Brain microvascular endothelial cell (primary cell): ENCODE measurements at regions not wholly inside any gene's neighbourhood (a gene's known extent, or its start where the extent isn't known, plus 50 kb on each side); places are given as distances from the start of the nearest gene placed in this dataset.

Experiments used
- DNase-seq: peaks from one replicate; pipeline ENCODE4 v3.0.0-alpha.2; 2020
- H3K27ac ChIP-seq: fragments of 250-450 bp; sonication (Bioruptor Pico); 2 replicates; pipeline ENCODE4 v1.5.1; 2020; ENCODE audit warnings: mild to moderate bottlenecking, moderate library complexity
- H3K27me3 ChIP-seq: fragments of 250-450 bp; sonication (Bioruptor Pico); replicated peaks from 2 replicates; pipeline ENCODE4 v1.5.1; 2020; ENCODE audit warnings: mild to moderate bottlenecking
- H3K36me3 ChIP-seq: fragments of 250-450 bp; sonication (Bioruptor Pico); replicated peaks from 2 replicates; pipeline ENCODE4 v1.5.1; 2020; ENCODE audit warnings: mild to moderate bottlenecking
- H3K4me3 ChIP-seq: 2 replicates; pipeline ENCODE4 v1.5.1; 2011; ENCODE audit warnings: low read depth, mild to moderate bottlenecking, control low read depth, low read length, moderate library complexity
- CTCF ChIP-seq: IDR thresholded peaks from 2 replicates; pipeline ENCODE4 v1.5.1; 2011; ENCODE audit warnings: low read depth, mild to moderate bottlenecking, moderate library complexity, low read length, control low read depth, inconsistent platforms; ENCODE audit errors: missing control alignments
- in situ Hi-C: cut with HindIII; loops from 2 replicates; pipeline ENCODE4 v1.10.0; 2017; ENCODE audit warnings: low sequenced_read_pairs, low pct_ligation_motif_present

DNA sequence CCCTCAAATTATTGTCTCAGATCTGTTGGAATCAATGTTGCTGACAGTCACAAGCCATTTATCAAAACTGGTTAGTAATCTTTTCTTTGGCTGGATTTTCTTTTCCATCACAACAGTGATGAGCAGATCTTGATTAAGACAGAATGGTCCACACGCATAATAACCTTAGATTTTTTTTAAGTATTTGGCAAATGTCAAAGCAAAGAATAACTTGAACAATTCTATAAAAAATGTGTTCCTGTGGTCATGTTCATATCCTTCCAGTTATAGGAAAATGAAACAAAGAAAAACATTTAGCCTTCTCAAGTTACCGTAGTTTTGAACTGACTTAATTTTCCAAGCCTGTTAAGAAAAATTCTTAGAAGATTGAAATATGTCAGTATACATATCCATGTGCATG lies 659.9 kb upstream of the ID2 start:
- Histone ChIP-seq H3K27me3 (no peaks in the 10 kb centered on the region), H3K36me3 (no peaks in the 10 kb centered on the region), H3K27ac (no peak overlapping the region), H3K4me3 (no peak overlapping the region)
- DNase-seq, result no peak
- in situ Hi-C loops, result no loop called here
- no peak for TF ChIP-seq CTCF

- in situ Hi-C loops, result no loop called here
- no peaks in the 10 kb centered on the region for H3K36me3 ChIP-seq
- no peak for TF ChIP-seq CTCF
These were observed 658.8 kb upstream of the ID2 start for GRCh38 chr2:8022908-8023640.

GRCh38 chr2:8024506-8024905 lies 657.4 kb upstream of the ID2 start:
- in situ Hi-C loops, result no loop called here
- no peak for TF ChIP-seq CTCF
- Histone ChIP-seq H3K36me3 (no peaks in the 10 kb centered on the region), H3K27ac (no peak overlapping the region), H3K27me3 (no peaks in the 10 kb centered on the region), H3K4me3 (no peak overlapping the region)
- no peak for DNase-seq

More at GRCh38 chr2:8022908-8023640, 658.8 kb upstream of the ID2 start:
- Histone ChIP-seq H3K4me3 (no peak overlapping the region), H3K27ac (no peak overlapping the region), H3K27me3 (no peaks in the 10 kb centered on the region)
- no peak for DNase-seq

DNA sequence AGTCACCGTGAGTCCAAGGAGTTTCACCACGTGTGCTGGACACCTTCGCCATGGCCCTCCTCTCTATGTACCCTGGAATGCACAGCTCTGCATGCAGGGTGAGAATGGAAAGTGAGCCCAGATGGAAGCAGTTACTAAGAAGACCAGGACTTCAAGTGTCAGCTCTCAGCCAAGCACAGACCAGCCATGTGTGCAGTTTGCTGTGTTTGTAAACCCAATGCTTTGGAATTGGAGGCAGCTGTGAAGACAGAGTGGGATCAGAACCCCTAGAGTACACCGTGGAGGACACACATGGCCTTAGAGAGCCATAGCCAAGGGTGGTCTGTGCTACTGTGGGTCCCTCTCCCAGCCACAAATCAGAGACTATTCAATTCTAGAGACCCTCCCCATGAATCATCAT lies 655.5 kb upstream of the ID2 start:
- no peak for DNase-seq
- in situ Hi-C loops, result no loop called here
- no peaks in the 10 kb centered on the region for H3K36me3 ChIP-seq
- H3K27me3 ChIP-seq, result no peaks in the 10 kb centered on the region
- no peak for TF ChIP-seq CTCF
- no peak overlapping the region for H3K27ac ChIP-seq
- H3K4me3 ChIP-seq, result no peak overlapping the region

- Histone ChIP-seq H3K27me3 (no peaks in the 10 kb centered on the region), H3K27ac (no peak overlapping the region), H3K4me3 (no peak overlapping the region), H3K36me3 (no peaks in the 10 kb centered on the region)
- DNase-seq, result no peak
- no peak for TF ChIP-seq CTCF
- in situ Hi-C loops, result no loop called here
These were observed 654.5 kb upstream of the ID2 start for GRCh38 chr2:8027387-8027786.

DNA sequence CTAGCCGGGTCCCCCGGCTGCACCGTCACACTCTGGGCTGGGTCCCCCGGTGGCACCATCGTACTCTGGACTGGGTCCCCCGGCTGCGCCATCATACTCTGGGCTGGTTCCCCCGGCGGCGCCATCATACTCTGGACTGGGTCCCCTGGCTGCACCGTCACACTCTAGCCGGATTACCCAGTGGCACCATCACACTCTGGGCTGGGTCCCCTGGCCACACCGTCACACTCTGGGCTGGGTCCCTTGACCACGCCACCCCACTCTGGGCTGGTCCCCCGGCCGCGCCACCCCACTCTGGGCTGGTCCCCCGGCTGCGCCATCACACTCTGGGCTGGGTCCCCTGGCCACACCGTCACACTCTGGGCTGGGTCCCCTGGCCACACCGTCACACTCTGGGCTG lies 653.8 kb upstream of the ID2 start:
- Histone ChIP-seq H3K27me3 (no peaks in the 10 kb centered on the region), H3K27ac (no peak overlapping the region), H3K36me3 (no peaks in the 10 kb centered on the region), H3K4me3 (no peak overlapping the region)
- no peak for TF ChIP-seq CTCF
- in situ Hi-C loops, result no loop called here
- DNase-seq, result no peak
